ENCODE measurements at regions not wholly inside any gene's neighbourhood (a gene's known extent, or its start where the extent isn't known, plus 50 kb on each side); places are given as distances from the start of the nearest gene placed in this dataset.

GRCh38 chr4:141501395-141501794, 135.0 kb upstream of the IL15 start:
- TF ChIP-seq ZNF253 (CRISPR knock-in tag; IDR thresholded peaks at IDR 0.05; ENCODE audit: borderline replicate concordance) (no peak), XBP1 (CRISPR knock-in tag; IDR thresholded peaks at IDR 0.05) (no peak), MXI1 (IDR thresholded peaks at IDR 0.05; ENCODE audit: borderline replicate concordance, low read depth, low read length) (no peak), ZSCAN5A (CRISPR knock-in tag; IDR thresholded peaks at IDR 0.05; ENCODE audit: borderline replicate concordance) (no peak), SIN3A (IDR thresholded peaks at IDR 0.05; ENCODE audit: borderline replicate concordance, low read depth, low read length) (no peak), ZNF30 (CRISPR knock-in tag; IDR thresholded peaks at IDR 0.05) (no peak)
- TF ChIP-seq, protein P1, sequence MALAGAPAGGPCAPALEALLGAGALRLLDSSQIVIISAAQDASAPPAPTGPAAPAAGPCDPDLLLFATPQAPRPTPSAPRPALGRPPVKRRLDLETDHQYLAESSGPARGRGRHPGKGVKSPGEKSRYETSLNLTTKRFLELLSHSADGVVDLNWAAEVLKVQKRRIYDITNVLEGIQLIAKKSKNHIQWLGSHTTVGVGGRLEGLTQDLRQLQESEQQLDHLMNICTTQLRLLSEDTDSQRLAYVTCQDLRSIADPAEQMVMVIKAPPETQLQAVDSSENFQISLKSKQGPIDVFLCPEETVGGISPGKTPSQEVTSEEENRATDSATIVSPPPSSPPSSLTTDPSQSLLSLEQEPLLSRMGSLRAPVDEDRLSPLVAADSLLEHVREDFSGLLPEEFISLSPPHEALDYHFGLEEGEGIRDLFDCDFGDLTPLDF (CRISPR knock-in tag; IDR thresholded peaks at IDR 0.05), result no peak
